Bronchial epithelial cell (primary cell): ENCODE measurements at regions not wholly inside any gene's neighbourhood (a gene's known extent, or its start where the extent isn't known, plus 50 kb on each side); places are given as distances from the start of the nearest gene placed in this dataset.

ENCODE experiments used
- DNase-seq: peaks from one replicate; pipeline ENCODE4 v3.0.0-alpha.2; 2010; ENCODE audit warnings: low read depth
- FAIRE-seq: peaks from 2 replicates; lab custom pipeline; 2011; peaks lifted over from hg19 to GRCh38; lab: Jason Lieb, UNC
- H3K27me3 ChIP-seq: 2 replicates; pipeline ENCODE4 v1.5.1; 2011; ENCODE audit warnings: low read length; ENCODE audit not compliant: control insufficient read depth, insufficient read depth
- H3K36me3 ChIP-seq: 2 replicates; pipeline ENCODE4 v1.5.1; 2011; ENCODE audit warnings: low read length; ENCODE audit not compliant: control insufficient read depth, insufficient read depth
- H3K4me3 ChIP-seq: 2 replicates; pipeline ENCODE4 v1.5.1; 2011; ENCODE audit warnings: mild to moderate bottlenecking, low read depth, low read length, control low read depth
- CTCF ChIP-seq: IDR thresholded peaks from 2 replicates; pipeline ENCODE4 v1.5.1; 2011; ENCODE audit warnings: mild to moderate bottlenecking, moderate library complexity, low read length, control low read depth, inconsistent platforms; ENCODE audit not compliant: insufficient read depth, severe bottlenecking

GRCh38 chr10:7085913-7086589 is 324.8 kb downstream of the SFMBT2 start:
- H3K4me3 ChIP-seq, result no peak overlapping the region

GRCh38 chr10:7085147-7085912 is 325.5 kb downstream of the SFMBT2 start:
- Histone ChIP-seq H3K36me3 (no peaks in the 10 kb centered on the region), H3K27me3 (no peaks in the 10 kb centered on the region), H3K4me3 (no peak overlapping the region)
- FAIRE-seq (no peak), DNase-seq (no peak)
- TF ChIP-seq CTCF, result no peak

More at GRCh38 chr10:7085913-7086589, 324.8 kb downstream of the SFMBT2 start:
- Histone ChIP-seq H3K27me3 (no peaks in the 10 kb centered on the region), H3K36me3 (no peaks in the 10 kb centered on the region)
- no peak for FAIRE-seq
- TF ChIP-seq CTCF, result no peak
- DNase-seq, result no peak

GRCh38 chr10:7084280-7085005 is 326.4 kb downstream of the SFMBT2 start:
- DNase-seq, result no peak
- H3K4me3 ChIP-seq, result no peak overlapping the region
- no peaks in the 10 kb centered on the region for H3K27me3 ChIP-seq
- no peak for FAIRE-seq
- no peak for TF ChIP-seq CTCF
- no peaks in the 10 kb centered on the region for H3K36me3 ChIP-seq

- no peak overlapping the region for H3K4me3 ChIP-seq
- DNase-seq, result no peak
- TF ChIP-seq CTCF, result no peak
- H3K27me3 ChIP-seq, result no peaks in the 10 kb centered on the region
- H3K36me3 ChIP-seq, result no peaks in the 10 kb centered on the region
- no peak for FAIRE-seq
These were observed 327.9 kb downstream of the SFMBT2 start for GRCh38 chr10:7082967-7083366.

GRCh38 chr10:7077880-7078279 is 333.0 kb downstream of the SFMBT2 start:
- Histone ChIP-seq H3K36me3 (no peaks in the 10 kb centered on the region), H3K27me3 (no peaks in the 10 kb centered on the region), H3K4me3 (no peak overlapping the region)
- FAIRE-seq, result no peak
- no peak for DNase-seq
- TF ChIP-seq CTCF, result no peak
